ENCODE measurements at regions not wholly inside any gene's neighbourhood (a gene's known extent, or its start where the extent isn't known, plus 50 kb on each side); places are given as distances from the start of the nearest gene placed in this dataset.

GRCh38 chr10:6319119-6319518 lies 116.4 kb downstream of the PFKFB3 start:
- ChIA-PET POLR2A (no interaction called here), CTCF (no interaction called here)
- H3K4me1 Mint-ChIP-seq, result peaks cover 5% of the 10 kb centered on the region
- H3K27me3 Mint-ChIP-seq (ENCODE audit: low read depth), result no peaks in the 10 kb centered on the region; the same call in 1 of the 2 replicates
- TF ChIP-seq FOXJ3 (CRISPR knock-in tag; IDR thresholded peaks at IDR 0.05; ENCODE audit: borderline replicate concordance) (no peak), CREM (CRISPR knock-in tag; IDR thresholded peaks at IDR 0.05) (no peak), GTF2I (CRISPR knock-in tag; conservative IDR thresholded peaks at IDR 0.05) (0 out of 2 replicates have a peak, but pooled peaks have one; percentile 43)
- ATAC-seq (no peak), DNase-seq (ENCODE audit: low spot score) (no peak)
- no peak overlapping the region for H3K4me3 Mint-ChIP-seq
- peaks cover 7% of the 10 kb centered on the region; the same call in 1 of the 2 replicates for H3K9me3 Mint-ChIP-seq
- H3K27ac Mint-ChIP-seq, result no peak overlapping the region
- peaks cover 5% of the 10 kb centered on the region for H3K36me3 Mint-ChIP-seq

GRCh38 chr10:6320320-6321010 lies 117.7 kb downstream of the PFKFB3 start:
- DNase-seq (ENCODE audit: low spot score), result no peak
- ATAC-seq, result no peak
- Mint-ChIP-seq H3K4me1 (no peaks in the 10 kb centered on the region), H3K36me3 (peaks cover 5% of the 10 kb centered on the region), H3K9me3 (peaks cover 7% of the 10 kb centered on the region; the same call in 1 of the 2 replicates), H3K27me3 (ENCODE audit: low read depth) (no peaks in the 10 kb centered on the region; the same call in 1 of the 2 replicates), H3K27ac (no peak overlapping the region), H3K4me3 (no peak overlapping the region)
- CTCF ChIA-PET, result interaction anchor here (1.2 to 1.5 kb wide), 2 partner anchors 81 to 118 kb away, joined by 7 read pairs; partner anchors contain the start of gene PFKFB3
- POLR2A ChIA-PET, result no interaction called here
- TF ChIP-seq AR (CRISPR knock-in tag; IDR thresholded peaks at IDR 0.05) (no peak), ZNF423 (CRISPR knock-in tag; IDR thresholded peaks at IDR 0.05) (no peak), ESRRA (CRISPR knock-in tag; IDR thresholded peaks at IDR 0.05; ENCODE audit: borderline replicate concordance) (no peak), JAZF1 (CRISPR knock-in tag; IDR thresholded peaks at IDR 0.05) (no peak), TEAD1 (CRISPR knock-in tag; IDR thresholded peaks at IDR 0.05) (no peak), ZNF671 (CRISPR knock-in tag; IDR thresholded peaks at IDR 0.05) (no peak), ELF4 (CRISPR knock-in tag; IDR thresholded peaks at IDR 0.05; ENCODE audit: low read depth) (no peak), FOXJ3 (CRISPR knock-in tag; IDR thresholded peaks at IDR 0.05; ENCODE audit: borderline replicate concordance) (no peak), ZNF281 (CRISPR knock-in tag; IDR thresholded peaks at IDR 0.05) (no peak), NFYB (CRISPR knock-in tag; conservative IDR thresholded peaks at IDR 0.05; ENCODE audit: low read depth) (no peak), ATF6 (CRISPR knock-in tag; IDR thresholded peaks at IDR 0.05) (no peak), USF2 (CRISPR knock-in tag; IDR thresholded peaks at IDR 0.05) (no peak), KAT7 (CRISPR knock-in tag; IDR thresholded peaks at IDR 0.05; ENCODE audit: borderline replicate concordance) (no peak), CTCF (IDR thresholded peaks at IDR 0.05) (no peak), RORB (CRISPR knock-in tag; IDR thresholded peaks at IDR 0.05) (no peak), ATF2 (CRISPR knock-in tag; IDR thresholded peaks at IDR 0.05; ENCODE audit: borderline replicate concordance, low read depth) (no peak), GABPB1 (CRISPR knock-in tag; IDR thresholded peaks at IDR 0.05) (no peak), ETV6 (CRISPR knock-in tag; IDR thresholded peaks at IDR 0.05) (no peak), NFATC4 (CRISPR knock-in tag; IDR thresholded peaks at IDR 0.05) (no peak)
